ENCODE measurements at regions not wholly inside any gene's neighbourhood (a gene's known extent, or its start where the extent isn't known, plus 50 kb on each side); places are given as distances from the start of the nearest gene placed in this dataset.

DNA sequence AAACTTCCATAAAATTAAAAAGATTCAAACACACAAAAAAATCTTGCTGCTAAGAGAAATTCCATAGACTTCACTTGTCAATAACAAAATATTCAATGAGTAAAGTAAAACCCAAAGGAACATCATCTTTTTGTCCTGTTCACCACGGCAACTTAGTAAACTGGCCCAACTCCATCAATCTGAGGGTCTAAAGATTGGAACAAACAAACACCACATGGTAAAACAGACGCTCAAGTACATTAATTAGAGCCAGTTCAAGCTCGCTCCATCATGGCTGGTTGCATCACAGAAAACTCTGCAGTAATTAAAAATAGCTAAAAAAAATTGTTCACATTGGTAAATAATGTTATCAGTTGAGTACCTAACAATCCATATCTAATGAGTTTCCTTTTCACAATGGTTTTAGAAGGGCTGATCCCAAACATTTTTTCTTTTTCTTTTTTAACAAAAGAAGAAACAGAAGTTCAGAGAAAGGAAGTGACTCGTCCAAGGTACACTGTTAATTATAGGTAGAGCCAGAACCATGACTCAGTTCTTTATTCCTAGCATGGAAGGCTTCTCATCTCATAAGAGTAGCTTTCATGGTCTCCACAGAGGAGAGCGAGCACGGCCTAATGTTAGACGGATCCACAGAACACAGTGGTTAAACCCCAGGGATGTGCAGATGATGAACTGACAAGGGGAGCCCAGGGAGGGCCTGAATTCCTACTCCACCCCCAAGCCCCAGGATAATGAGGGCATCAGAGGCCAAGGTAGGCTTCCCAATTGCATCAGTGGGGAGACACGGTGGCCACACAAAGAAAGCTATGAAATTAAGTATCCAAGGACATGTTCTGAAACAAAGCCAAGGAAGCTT lies 79.2 kb upstream of the ARHGEF3 start:
- TF ChIP-seq, protein P1, sequence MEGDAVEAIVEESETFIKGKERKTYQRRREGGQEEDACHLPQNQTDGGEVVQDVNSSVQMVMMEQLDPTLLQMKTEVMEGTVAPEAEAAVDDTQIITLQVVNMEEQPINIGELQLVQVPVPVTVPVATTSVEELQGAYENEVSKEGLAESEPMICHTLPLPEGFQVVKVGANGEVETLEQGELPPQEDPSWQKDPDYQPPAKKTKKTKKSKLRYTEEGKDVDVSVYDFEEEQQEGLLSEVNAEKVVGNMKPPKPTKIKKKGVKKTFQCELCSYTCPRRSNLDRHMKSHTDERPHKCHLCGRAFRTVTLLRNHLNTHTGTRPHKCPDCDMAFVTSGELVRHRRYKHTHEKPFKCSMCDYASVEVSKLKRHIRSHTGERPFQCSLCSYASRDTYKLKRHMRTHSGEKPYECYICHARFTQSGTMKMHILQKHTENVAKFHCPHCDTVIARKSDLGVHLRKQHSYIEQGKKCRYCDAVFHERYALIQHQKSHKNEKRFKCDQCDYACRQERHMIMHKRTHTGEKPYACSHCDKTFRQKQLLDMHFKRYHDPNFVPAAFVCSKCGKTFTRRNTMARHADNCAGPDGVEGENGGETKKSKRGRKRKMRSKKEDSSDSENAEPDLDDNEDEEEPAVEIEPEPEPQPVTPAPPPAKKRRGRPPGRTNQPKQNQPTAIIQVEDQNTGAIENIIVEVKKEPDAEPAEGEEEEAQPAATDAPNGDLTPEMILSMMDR (IDR thresholded peaks at IDR 0.05; ENCODE audit: insufficient read depth, low read length), result no peak
- no peak for TF ChIP-seq POLR2AphosphoS5 (IDR thresholded peaks at IDR 0.05; ENCODE audit: low read depth)
- TF ChIP-seq, protein P2, sequence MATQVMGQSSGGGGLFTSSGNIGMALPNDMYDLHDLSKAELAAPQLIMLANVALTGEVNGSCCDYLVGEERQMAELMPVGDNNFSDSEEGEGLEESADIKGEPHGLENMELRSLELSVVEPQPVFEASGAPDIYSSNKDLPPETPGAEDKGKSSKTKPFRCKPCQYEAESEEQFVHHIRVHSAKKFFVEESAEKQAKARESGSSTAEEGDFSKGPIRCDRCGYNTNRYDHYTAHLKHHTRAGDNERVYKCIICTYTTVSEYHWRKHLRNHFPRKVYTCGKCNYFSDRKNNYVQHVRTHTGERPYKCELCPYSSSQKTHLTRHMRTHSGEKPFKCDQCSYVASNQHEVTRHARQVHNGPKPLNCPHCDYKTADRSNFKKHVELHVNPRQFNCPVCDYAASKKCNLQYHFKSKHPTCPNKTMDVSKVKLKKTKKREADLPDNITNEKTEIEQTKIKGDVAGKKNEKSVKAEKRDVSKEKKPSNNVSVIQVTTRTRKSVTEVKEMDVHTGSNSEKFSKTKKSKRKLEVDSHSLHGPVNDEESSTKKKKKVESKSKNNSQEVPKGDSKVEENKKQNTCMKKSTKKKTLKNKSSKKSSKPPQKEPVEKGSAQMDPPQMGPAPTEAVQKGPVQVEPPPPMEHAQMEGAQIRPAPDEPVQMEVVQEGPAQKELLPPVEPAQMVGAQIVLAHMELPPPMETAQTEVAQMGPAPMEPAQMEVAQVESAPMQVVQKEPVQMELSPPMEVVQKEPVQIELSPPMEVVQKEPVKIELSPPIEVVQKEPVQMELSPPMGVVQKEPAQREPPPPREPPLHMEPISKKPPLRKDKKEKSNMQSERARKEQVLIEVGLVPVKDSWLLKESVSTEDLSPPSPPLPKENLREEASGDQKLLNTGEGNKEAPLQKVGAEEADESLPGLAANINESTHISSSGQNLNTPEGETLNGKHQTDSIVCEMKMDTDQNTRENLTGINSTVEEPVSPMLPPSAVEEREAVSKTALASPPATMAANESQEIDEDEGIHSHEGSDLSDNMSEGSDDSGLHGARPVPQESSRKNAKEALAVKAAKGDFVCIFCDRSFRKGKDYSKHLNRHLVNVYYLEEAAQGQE (IDR thresholded peaks at IDR 0.05; ENCODE audit: insufficient replicate concordance, low read depth), result no peak
- TF ChIP-seq SPI1 (IDR thresholded peaks at IDR 0.05; ENCODE audit: borderline replicate concordance, low read depth), result no peak

All from HL-60 (cell line).